ENCODE measurements at regions not wholly inside any gene's neighbourhood (a gene's known extent, or its start where the extent isn't known, plus 50 kb on each side); places are given as distances from the start of the nearest gene placed in this dataset.
"Not testable (repeated sequence)": the region's sequence is repeated elsewhere in the genome, so short reads cannot be mapped to it uniquely, and the experiment has no call there.

DNA sequence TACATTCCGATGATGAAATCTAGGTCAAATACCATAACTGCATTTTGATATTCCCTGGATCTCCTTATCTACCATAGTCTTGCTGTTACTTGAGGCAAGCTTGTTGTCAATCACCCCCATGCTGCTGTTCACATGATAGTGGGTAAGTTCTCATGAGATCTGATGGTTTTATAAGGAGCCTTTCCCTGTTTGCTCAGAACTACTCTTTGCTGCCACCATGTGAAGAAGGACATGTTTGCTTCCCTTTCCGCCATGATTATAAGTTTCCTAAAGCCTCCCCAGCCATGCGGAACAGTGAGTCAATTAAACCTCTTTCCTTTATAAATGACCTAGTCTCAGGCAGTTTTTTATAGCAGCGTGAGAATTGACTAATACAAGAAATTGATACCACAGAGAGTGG, 432.0 kb downstream of the GLUD2 start:
- no peak for DNase-seq

DNA sequence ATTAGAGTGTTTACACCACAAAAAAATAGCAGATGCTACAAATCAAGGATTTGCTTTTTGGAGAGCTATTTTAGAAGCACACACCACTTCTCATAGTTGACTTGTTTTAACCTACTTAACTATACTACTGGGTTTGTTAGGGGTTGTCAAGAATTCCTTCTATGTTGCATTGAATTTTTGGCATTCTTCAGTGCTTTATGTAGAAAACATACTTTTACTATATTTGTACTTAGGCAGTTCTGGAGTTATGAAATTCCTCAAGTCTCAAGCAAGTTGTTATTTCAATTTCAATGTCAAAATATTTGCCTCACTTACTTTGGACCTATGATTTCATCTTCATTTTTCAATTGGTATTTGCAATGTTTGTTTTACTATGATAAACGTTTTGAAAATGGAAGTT, 449.6 kb downstream of the GLUD2 start:
- no peak for DNase-seq

DNA sequence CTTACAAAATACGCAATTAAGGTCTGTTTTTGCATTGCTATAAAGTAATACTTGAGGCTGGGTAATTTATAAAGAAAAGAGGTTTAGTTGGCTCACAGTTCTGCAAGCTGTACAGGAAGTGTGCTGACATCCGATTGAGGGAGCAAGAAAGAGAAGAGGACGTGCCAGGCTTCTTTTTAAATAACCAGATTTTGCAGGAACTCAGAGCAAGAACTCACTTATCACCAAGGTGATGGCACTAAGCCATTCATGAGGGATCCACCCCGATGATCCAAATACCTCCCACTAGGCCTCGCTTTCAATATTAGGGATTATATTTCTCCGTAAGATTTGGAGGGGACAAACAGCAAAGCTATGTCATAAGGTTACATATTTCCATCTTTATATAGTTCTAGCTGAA, 456.7 kb downstream of the GLUD2 start:
- no peak for DNase-seq

DNA sequence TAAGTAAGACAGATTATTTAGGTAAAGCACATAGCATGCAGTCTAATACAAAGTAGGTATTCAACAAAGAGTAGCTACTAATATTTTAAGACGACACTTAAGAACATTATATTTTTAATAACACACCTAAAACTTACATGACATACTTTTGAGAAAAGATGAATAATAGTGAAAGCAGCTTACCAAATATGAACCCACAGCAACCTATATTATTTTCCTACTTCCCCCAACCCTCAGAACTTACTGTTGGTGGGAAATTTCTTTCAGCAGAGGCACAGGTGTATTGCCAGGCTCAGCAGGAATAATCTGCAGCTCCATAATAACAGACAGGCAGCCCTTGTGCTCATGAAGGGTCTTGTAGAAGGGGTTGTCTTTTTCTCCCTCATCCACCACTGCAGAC, 498.9 kb downstream of the GLUD2 start:
- no peak for DNase-seq

DNA sequence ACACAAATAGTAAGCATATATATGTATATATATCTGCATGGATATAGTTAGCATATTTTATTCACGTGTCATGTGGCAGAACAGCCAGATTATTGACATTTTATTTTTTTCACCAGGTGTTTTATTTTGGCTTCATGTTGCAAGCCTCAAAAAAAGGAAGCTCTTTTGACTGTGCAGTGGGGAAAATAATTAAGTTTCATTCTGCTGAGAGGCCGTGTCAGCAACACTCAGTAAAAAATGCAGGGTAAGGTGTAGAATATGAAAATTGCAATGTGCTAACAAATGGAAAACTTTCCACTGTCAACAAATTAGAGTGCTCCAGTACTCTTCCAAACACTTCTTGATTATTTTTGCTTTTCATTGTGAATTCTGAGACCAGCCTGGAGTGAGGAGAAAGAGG, 511.5 kb downstream of the GLUD2 start:
- DNase-seq, result no peak

DNA sequence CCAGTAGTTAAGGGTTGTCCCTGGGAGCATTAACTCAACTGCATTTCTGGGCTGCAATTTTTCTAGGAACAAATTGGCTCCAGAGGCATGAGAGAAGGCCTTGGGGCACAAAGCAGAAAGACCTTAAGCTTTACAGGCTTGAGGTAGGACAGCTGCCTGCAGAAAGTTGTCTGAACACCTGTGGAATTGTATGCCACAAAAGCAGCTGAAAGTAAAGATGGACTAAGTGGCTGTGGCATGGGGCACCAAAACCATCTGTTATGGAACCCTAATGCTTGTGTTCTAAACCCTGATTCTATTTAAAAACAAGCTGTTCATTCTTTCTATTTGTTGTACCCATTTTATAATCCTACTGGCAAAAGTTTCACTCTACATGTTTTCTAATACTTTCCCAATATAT, 515.2 kb downstream of the GLUD2 start:
- DNase-seq, result no peak

DNA sequence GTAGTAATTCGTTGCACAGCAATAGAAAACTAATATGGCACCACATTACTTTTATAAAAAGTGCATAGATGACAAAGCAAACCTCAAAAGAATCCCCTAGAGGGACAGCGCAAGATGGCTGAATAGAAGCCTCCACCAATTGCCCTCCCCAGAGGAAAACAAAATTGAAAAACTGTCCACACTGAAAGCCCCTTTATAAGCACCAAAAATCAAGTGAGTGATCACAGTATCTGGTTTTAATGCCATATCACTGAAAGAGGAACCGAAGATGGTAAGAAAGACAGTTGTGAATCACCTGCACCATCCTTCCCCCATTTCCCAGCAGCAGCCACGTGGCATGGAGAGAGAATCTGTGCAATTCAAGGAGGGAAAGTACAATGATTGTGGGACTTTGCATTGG, 522.2 kb downstream of the GLUD2 start:
- DNase-seq, result no peak

DNA sequence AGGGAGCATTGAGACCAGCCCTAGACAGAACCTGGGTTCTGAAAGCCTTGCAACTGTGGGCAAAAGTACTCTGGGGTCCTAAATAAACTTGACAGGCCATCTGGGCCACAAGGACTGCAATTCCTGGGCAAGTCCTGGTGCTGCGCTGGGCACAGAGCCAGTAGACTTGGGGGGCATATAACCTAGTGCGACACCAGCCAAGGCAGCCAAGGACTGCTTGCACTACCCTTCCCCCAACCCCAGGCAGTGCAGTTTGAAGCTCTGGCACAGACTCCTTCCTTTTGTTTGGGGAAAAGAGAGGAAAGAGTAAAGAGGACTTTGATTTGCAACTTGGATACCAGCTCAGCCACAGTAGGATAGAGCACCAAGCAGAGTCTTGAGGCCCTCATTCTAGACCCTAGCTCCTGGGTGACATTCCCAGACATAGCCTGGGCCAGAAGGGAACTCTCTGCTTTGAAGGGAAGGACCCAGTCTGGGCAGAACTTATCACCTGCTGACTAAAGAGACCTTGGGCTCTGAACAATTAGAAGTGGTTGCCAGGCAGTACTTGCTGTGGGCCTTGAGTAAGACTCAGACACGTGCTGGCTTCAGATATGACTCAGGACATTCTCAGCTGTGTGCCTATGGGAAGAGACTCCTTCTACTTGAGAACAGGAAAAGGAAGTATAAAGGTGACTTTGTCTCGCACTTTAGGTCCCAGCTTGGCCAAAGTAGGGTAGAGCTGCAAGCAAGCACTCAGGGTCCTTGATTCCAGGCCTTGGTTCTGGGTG, 522.8 kb downstream of the GLUD2 start:
- no peak for DNase-seq

DNA sequence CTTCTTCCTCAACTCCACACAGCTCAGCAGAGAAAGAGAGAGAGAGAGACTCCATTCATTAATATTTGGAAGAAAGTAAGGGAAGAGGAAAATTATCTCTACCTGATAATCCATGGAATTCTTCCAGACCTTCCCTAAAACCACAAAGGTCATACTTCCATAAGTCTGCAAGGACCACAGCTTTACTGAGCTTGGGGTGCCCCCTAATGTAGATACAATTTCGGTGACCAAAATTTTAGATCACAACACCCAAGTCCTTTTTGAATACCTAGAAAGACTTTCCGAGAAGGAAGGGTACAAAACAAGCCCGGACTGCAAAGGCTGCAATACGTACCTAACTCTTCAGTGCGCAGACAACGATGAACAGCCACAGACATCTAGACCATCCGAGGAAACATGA, 523.9 kb downstream of the GLUD2 start:
- DNase-seq, result no peak

DNA sequence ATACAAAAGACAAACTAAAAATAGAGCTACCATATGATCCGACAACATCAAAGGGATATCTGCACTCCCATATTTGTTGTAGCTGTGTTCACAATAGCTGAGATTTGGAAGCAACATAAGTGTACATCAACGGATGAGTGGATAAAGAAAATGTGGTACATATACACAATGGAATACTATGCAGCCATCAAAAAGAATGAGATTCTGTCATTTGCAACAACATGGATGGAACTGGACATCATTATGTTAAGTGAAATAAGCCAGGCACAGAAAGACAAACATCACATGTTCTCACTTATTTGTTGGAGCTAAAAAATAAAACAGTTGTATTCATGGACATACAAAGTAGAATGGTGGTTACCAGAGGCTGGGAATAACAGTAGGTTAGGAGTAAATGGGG, 527.0 kb downstream of the GLUD2 start:
- not testable (repeated sequence) for DNase-seq

DNA sequence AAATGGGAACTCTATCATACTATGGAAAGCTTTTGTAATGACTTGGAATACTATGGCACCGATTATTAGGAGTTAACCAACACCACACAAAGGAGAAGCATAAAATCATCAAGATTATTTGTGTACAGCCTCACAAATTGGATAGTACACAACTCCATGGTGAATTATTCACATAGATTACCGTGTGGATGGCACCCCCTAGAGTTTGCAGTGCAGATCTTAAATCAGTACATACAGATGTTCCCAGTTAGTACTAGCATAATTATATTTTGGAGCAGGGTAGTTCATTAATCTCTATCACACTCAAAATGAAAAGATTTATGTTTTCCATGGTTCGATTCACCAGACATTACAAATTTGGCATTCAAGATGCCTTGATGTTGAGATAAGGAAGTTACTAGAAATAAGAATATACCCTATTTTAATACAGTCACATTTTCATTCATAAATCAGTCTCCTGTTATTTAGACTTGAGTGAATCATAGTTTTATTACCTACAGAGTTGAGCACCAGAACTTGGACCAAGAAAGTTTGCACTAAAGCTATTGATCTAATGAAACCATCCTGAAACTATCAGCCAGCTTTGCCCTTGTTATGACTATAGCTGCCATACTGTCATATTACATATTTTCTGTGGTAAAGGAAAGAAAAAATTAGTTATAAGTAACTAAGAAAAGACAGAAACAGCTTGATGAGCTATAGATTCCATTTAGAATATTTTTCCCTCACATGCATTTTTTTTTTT, 531.8 kb downstream of the GLUD2 start:
- no peak for DNase-seq

DNA sequence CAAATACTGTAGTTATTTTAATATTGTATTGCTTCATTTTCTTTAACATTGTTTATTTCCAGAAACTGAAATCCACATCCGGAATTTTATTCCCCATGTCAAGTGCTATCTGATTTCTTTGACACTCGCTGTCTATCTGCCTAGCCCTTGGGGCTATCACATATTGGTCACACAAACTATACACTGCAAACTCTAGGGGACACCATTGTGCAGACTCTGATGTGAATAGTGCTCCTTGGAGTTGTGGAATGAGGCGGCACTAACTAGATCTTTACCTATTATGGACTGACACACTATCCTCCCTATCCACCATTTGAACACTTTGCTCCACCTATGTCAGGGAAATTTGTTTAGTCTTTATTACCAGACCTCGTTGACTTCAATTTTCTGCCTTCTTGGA, 534.5 kb downstream of the GLUD2 start:
- DNase-seq, result no peak

DNA sequence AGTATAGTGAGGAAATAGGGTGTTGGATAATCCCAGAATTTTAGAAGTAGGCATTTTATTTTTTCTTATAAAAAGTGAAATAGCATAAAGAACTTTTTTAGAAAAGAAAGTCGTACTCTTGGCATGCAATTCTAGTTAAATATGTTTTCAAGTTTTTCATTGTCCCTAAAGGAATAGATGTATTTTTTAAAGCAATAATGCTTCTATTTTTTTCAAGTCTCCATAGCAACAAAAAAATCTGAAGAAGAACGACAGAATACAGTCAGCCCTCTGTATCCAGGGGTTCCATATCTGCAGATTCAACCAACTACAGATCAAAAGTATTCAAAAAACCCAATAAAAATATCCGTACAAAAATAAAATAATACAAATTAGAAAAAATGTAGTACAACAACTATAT, 538.2 kb downstream of the GLUD2 start:
- DNase-seq, result no peak

DNA sequence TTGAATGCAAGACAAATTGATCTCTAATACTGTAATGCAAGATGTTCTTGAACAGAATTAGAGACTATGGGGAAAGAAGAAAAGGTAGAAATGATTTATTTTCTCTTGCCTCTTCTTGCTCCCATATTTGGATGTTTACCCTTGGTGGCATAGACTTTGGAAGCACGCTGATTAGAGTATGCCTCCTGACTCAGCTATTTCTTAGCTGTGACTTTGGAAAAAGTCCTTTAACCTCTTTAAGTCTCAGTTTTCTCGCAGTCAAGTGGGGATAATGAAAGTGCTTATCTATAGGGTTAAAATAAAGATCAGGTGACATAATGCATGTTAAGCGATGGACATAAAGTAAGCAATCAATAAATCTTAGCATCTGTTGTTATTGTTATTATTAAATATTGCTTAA, 545.5 kb downstream of the GLUD2 start:
- DNase-seq, result no peak

DNA sequence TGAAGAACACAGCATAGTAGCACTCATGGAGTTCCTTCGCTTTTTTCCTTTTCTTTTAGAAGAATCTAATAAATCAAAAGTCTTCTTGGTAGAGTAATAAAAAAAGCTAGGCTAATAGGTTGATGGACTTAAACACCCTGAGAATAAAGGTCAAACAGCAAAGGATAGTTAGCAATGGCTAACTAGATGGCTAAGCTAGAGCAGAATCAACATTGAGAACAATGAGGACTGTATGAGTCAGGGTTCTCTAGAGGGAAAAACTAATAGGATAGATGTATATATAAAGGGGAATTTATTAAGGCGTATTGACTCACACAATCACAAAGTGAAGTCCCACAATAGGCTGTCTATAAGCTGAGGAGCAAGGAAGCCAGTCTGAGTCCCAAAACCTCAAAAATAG, 550.9 kb downstream of the GLUD2 start:
- peak; percentile 1 for DNase-seq

DNA sequence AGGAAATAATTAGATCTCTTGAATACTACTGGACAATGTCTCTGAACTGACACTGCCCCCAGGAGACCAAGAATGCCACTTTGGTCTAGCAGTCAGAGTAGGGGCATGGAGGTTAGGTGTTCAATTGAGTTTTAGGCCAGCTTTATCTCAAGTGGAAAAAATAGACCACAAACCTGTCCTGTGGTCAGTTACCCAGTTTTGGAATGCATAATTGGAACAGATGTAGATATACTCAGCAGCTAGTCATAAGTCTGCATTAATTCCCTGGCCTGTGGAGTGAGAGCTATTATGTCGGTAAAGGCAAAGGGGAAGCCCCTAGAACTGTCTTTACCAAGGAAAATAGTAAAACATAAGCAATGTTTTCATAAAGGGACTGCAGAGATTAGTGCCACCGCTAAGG, 587.7 kb downstream of the GLUD2 start:
- no peak for DNase-seq

DNA sequence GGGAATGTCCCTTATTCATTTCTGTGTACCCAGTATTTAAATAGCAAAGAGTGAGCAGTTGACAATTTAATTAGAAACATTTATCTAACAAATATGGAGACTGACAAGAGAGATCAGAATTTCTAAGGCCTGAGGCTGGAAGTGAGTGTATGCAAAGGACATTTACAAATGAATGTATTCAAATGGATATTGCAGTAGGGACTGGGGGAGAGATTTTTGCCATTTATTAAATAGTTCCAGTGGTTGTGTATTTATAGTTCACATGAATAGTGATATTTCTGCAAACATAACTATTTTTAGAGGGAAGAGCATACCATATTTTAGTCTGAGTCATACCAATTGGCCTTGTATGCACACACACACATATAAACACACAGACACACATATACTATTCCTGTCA, 592.4 kb downstream of the GLUD2 start:
- DNase-seq, result no peak

DNA sequence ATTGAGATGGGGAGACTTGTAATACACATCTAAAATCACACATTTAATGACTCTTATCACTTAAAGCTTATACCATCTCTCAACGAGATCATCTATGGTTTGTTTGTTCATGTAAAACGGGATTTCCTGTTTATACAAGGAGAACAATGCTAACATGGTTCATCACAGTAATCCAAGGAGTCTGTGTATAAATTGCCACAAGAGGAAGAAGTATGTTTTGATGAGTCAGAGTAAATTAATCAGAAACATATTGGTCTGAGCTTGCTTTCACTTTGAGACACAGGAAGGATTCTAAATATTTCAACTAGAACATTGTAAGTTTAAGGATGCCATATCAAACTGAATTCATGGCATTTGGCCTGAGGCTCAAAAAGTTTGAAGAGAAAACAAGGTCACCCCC, 594.1 kb downstream of the GLUD2 start:
- peak; percentile 8 for DNase-seq

DNA sequence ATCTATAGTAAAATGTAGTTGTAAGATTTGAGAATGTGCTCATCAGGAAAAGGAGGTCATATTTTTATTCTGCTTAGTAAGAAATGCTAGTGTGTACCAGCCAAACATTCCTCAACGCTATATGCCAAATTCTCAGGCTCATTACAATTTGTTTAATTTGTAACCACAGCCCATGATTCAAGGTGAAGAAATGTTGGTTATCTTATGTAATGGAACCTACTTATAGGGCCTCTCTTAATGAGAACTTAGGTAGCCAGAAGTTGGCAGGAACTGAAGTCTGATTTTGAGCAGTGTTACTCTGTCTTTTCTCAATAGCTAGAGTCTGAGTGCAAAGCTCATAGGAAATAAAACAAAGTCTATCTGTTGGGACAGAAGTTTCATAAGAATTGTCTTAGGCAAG, 595.0 kb downstream of the GLUD2 start:
- DNase-seq, result peak; percentile 21

DNA sequence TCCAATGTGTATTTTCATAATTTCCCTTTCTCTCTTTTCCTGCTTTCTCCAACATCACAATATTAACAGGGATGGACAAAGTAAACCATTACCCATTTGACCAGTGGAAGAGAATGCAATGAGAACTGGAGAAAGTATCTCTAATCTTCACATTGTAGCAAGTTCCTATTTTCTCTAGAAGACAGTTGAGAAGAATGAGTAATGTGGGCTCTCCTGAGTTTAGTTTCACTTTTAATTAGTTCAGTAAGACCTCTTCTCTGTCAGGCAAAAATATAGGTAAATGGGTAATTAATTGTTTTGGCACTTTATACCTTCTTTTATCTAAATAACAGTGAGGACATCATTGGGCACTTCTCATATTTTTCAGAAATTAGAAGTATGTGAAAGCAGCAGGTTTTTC, 602.0 kb downstream of the GLUD2 start:
- no peak for DNase-seq

DNA sequence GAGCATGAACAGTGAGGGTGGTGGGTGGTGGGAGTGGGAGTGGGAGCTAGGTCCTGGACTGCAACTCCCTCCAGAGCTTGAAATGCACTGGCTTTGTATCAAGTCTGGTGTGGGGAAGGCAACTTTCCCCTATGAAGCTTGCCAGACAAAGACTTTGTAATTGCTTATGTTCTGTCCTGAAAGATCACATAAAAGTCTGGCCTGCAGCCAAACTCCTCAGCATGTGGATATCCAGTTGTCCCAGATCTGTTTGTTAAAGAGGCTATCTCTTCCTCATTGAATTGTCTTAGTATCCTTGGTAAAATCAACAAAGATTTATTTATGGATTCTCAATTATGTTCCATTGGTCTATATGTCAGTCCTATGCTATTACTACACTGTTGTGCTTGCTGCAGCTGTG, 607.9 kb downstream of the GLUD2 start:
- DNase-seq, result no peak

DNA sequence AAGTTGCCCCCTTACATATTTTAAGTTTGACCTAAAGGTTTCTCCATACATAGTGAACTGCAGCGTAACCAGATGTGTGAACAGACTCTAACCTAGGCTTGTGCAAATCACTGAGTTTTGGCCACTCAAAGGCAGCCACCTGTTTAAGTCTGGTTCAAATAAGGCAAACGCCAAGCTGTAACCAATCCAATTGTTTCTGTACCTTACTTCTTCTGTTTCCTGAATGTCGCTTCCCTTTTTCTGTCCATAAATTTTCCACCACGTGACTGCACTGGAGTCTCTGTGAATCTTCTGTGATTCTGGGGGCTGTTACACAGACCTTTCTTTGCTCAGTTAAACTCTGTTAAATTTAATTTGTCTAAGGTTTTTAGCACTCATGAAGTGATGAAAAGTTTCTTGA, 618.8 kb downstream of the GLUD2 start:
- no peak for DNase-seq

DNA sequence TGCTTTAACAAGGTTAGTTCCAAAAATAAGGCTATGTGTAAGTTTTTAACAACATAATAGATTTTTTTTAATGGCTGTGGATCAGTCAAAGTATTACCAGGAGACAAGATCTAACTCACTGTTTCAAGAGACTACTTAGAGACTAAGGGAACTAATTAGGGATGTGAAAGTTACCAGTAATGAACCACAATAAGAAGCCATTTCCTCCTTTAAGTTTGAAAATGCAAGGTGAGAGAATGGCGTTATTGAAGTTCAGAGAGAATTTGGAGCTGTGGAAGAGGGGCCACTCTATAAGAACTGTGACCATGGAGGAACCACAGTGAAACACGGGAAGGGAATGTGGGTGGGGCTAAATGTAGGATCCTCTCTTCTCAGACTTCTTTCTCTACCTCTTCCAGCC, 624.2 kb downstream of the GLUD2 start:
- no peak for DNase-seq

DNA sequence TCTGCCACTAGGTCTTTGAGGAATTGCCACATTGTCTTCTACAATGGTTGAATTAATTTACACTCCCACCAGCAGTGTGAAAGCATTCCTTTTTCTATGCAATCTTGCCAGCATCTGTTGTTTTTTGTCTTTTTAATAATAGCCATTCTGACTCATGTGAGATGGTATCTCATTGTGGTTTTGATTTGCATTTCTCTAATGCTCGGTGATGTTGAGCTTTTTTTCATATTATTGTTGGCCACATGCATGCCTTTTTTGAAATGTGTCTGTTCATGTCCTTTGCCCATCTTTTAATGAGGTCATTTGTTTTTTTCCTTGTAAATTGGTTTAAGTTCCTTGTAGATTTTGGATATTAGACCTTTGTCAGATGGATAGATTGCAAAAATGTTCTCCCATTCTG, 661.8 kb downstream of the GLUD2 start:
- not testable (repeated sequence) for DNase-seq

DNA sequence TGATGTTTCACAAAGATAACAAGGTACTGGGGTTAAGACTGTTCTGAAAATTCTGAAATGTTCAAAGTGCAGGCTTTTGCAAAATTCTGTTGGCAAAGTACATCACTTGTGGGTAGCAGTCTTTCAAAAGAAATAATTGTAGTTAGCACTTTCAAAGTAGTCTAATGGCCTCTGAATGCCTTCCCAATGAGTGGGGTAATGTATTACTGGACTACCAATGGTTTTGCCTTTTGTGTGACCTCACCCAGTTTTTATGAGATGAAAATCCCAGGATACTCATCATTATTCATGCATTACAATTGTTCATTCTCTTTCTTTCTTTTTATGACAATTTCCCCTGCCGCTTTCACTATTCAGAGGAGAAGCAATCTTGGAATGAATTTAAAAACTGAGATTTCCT, 686.1 kb downstream of the GLUD2 start:
- DNase-seq, result no peak
